GM23248 (cell line): ENCODE measurements at regions not wholly inside any gene's neighbourhood (a gene's known extent, or its start where the extent isn't known, plus 50 kb on each side); places are given as distances from the start of the nearest gene placed in this dataset.

ENCODE experiments used
- DNase-seq: peaks from one replicate; pipeline ENCODE4 v3.0.0-alpha.2; 2015
- H2AFZ ChIP-seq: fragments of 200-600 bp; sonication (generic); 2 replicates; pipeline ENCODE4 v1.6.1; 2016; ENCODE audit warnings: antibody characterized with exemption
- H3F3A ChIP-seq: fragments of 200-600 bp; sonication (generic); 2 replicates; pipeline ENCODE4 v1.6.1; 2016; ENCODE audit warnings: mild to moderate bottlenecking, antibody characterized with exemption, mixed run types; ENCODE audit not compliant: insufficient read depth
- H3K27ac ChIP-seq: fragments of 200-600 bp; sonication (generic); 2 replicates; pipeline ENCODE4 v1.5.1; 2016; ENCODE audit warnings: mild to moderate bottlenecking
- H3K27me3 ChIP-seq: fragments of 200-600 bp; sonication (generic); replicated peaks from 2 replicates; pipeline ENCODE4 v1.6.1; 2016; ENCODE audit warnings: mild to moderate bottlenecking; ENCODE audit not compliant: insufficient read depth
- H3K36me3 ChIP-seq: fragments of 200-600 bp; sonication (generic); 2 replicates; pipeline ENCODE4 v1.6.1; 2016; ENCODE audit warnings: low read depth, mild to moderate bottlenecking
- H3K4me1 ChIP-seq: fragments of 200-600 bp; sonication (generic); 2 replicates; pipeline ENCODE4 v1.6.1; 2016; ENCODE audit warnings: mild to moderate bottlenecking; ENCODE audit not compliant: insufficient read depth
- H3K4me2 ChIP-seq: fragments of 200-600 bp; sonication (generic); one replicate; pipeline ENCODE4 v1.6.1; 2016; ENCODE audit warnings: mild to moderate bottlenecking; ENCODE audit not compliant: unreplicated experiment
- H3K4me3 ChIP-seq: fragments of 200-600 bp; sonication (generic); 2 replicates; pipeline ENCODE4 v1.5.1; 2016; ENCODE audit warnings: mild to moderate bottlenecking
- H3K79me2 ChIP-seq: fragments of 200-600 bp; sonication (generic); 2 replicates; pipeline ENCODE4 v1.6.1; 2016; ENCODE audit warnings: mild to moderate bottlenecking; ENCODE audit not compliant: insufficient read depth
- H3K9ac ChIP-seq: fragments of 200-600 bp; sonication (generic); 2 replicates; pipeline ENCODE4 v1.6.1; 2016; ENCODE audit warnings: mild to moderate bottlenecking
- H3K9me2 ChIP-seq: fragments of 200-600 bp; sonication (generic); 2 replicates; pipeline ENCODE4 v1.6.1; 2016; ENCODE audit warnings: mixed run types, mild to moderate bottlenecking, moderate library complexity; ENCODE audit not compliant: insufficient read depth
- H3K9me3 ChIP-seq: fragments of 200-600 bp; sonication (generic); one replicate; pipeline ENCODE4 v1.6.1; 2017; ENCODE audit warnings: low read depth
- H4K20me1 ChIP-seq: fragments of 200-600 bp; sonication (generic); 2 replicates; pipeline ENCODE4 v1.6.0; 2016; ENCODE audit not compliant: insufficient read depth
- EZH2 ChIP-seq: fragments of 200-600 bp; sonication (generic); IDR thresholded peaks from 2 replicates; pipeline ENCODE4 v1.6.1; 2018; ENCODE audit warnings: antibody characterized with exemption, mild to moderate bottlenecking; ENCODE audit not compliant: insufficient read depth, poor library complexity, severe bottlenecking
- EZH2phosphoT487 ChIP-seq: fragments of 200-600 bp; sonication (generic); IDR thresholded peaks from 2 replicates; pipeline ENCODE4 v1.6.1; 2018; ENCODE audit warnings: antibody characterized with exemption, moderate library complexity, mild to moderate bottlenecking, low read depth; ENCODE audit not compliant: insufficient read depth
- WGBS, 2 experiments: methylation state at CpG; one replicate each; pipeline ENCODE4 v1.1.6; 2015 to 2017; ENCODE audit warnings: low lambda C conversion rate in 2 of 2, low coverage in 1 of 2; ENCODE audit errors: missing lambda C conversion rate in 2 of 2; 5-methylcytosine and 5-hydroxymethylcytosine counted together
- in situ Hi-C: fragments of 300-500 bp; cut with MboI; formaldehyde crosslinking; loops from 2 replicates; pipeline ENCODE4 v1.15.0; 2020

GRCh38 chr2:204197336-204198005 is 260.9 kb downstream of the ICOS start:
- Histone ChIP-seq H3K4me2 (no peak overlapping the region), H2AFZ (no peak overlapping the region), H3K36me3 (no peaks in the 10 kb centered on the region), H3K4me3 (no peak overlapping the region), H3K9ac (no peak overlapping the region), H3K27ac (no peak overlapping the region), H3K27me3 (no peaks in the 10 kb centered on the region), H3K79me2 (no peaks in the 10 kb centered on the region), H4K20me1 (no peaks in the 10 kb centered on the region), H3F3A (no peaks in the 10 kb centered on the region), H3K9me2 (no peaks in the 10 kb centered on the region), H3K9me3 (no peaks in the 10 kb centered on the region), H3K4me1 (no peaks in the 10 kb centered on the region)
- DNase-seq: no peak
- in situ Hi-C loops: no loop called here
- WGBS, 2 experiments: 46 to 51% methylated on average over 5 of the region's 5 CpGs
- TF ChIP-seq EZH2phosphoT487 (no peak), EZH2 (no peak)

GRCh38 chr2:204199357-204199756 is 262.8 kb downstream of the ICOS start:
- no peaks in the 10 kb centered on the region for H3K9me2 ChIP-seq
- H4K20me1 ChIP-seq: no peaks in the 10 kb centered on the region
- TF ChIP-seq EZH2 (no peak), EZH2phosphoT487 (no peak)
- no peak overlapping the region for H3K9ac ChIP-seq
- in situ Hi-C loops: no loop called here
- WGBS, 2 experiments: 17 to 28% methylated on average over 3 of the region's 3 CpGs
- H3K79me2 ChIP-seq: no peaks in the 10 kb centered on the region
- no peaks in the 10 kb centered on the region for H3F3A ChIP-seq
- no peak overlapping the region for H3K4me2 ChIP-seq
- no peak overlapping the region for H3K4me3 ChIP-seq
- no peaks in the 10 kb centered on the region for H3K9me3 ChIP-seq
- DNase-seq: no peak
- no peak overlapping the region for H2AFZ ChIP-seq
- H3K36me3 ChIP-seq: no peaks in the 10 kb centered on the region
- H3K27ac ChIP-seq: no peak overlapping the region
- H3K27me3 ChIP-seq: no peaks in the 10 kb centered on the region
- H3K4me1 ChIP-seq: no peaks in the 10 kb centered on the region

GRCh38 chr2:204201507-204201906 is 264.9 kb downstream of the ICOS start:
- Histone ChIP-seq H3K4me1 (no peaks in the 10 kb centered on the region), H3K79me2 (no peaks in the 10 kb centered on the region), H2AFZ (no peak overlapping the region), H3K27ac (no peak overlapping the region), H3K27me3 (no peaks in the 10 kb centered on the region; the same call in 1 of the 2 replicates), H3F3A (no peaks in the 10 kb centered on the region), H3K9me2 (no peaks in the 10 kb centered on the region), H3K9ac (no peak overlapping the region), H3K36me3 (no peaks in the 10 kb centered on the region), H4K20me1 (no peaks in the 10 kb centered on the region), H3K9me3 (no peaks in the 10 kb centered on the region), H3K4me2 (no peak overlapping the region), H3K4me3 (no peak overlapping the region)
- TF ChIP-seq EZH2phosphoT487: no peak
- TF ChIP-seq EZH2: no peak
- DNase-seq: no peak
- in situ Hi-C loops: no loop called here
- 42 to 45% methylated on average over 2 of the region's 2 CpGs for WGBS, 2 experiments

- Histone ChIP-seq H3F3A (no peaks in the 10 kb centered on the region), H3K79me2 (no peaks in the 10 kb centered on the region), H3K4me1 (no peaks in the 10 kb centered on the region), H3K36me3 (no peaks in the 10 kb centered on the region), H3K27me3 (no peaks in the 10 kb centered on the region; the same call in 1 of the 2 replicates), H4K20me1 (no peaks in the 10 kb centered on the region), H3K9me3 (no peaks in the 10 kb centered on the region), H3K27ac (no peak overlapping the region), H3K4me2 (no peak overlapping the region), H3K4me3 (no peak overlapping the region), H2AFZ (no peak overlapping the region), H3K9me2 (no peaks in the 10 kb centered on the region), H3K9ac (no peak overlapping the region)
- TF ChIP-seq EZH2phosphoT487 (no peak), EZH2 (no peak)
- in situ Hi-C loops: no loop called here
- DNase-seq: no peak
- 13 to 25% methylated on average over 1 of the region's 1 CpG for WGBS, 2 experiments
These were observed 265.7 kb downstream of the ICOS start for GRCh38 chr2:204202253-204202652.
